ENCODE measurements at regions not wholly inside any gene's neighbourhood (a gene's known extent, or its start where the extent isn't known, plus 50 kb on each side); places are given as distances from the start of the nearest gene placed in this dataset.

DNA sequence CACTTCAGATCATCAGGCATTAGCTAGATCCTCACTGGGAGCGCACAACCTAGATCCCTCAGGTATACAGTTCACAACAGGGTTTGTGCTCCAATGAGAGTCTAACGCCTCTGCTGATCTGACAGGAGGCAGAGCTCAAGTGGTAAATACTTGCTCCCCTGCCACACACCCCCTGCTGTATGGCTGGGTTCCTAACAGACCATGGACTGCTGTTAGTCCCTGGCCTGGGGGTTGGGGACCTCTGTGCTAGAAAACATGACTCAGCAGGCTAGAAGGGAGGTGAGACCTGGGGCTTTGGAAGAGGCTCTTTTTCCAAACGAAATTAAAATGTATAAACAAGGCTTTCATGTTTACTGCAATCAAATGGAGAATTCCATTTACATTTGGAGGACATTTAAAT is 691.1 kb downstream of the FLRT2 start:
- DNase-seq (ENCODE audit: extremely low read depth, insufficient read length): no peak
- TF ChIP-seq, protein P1, sequence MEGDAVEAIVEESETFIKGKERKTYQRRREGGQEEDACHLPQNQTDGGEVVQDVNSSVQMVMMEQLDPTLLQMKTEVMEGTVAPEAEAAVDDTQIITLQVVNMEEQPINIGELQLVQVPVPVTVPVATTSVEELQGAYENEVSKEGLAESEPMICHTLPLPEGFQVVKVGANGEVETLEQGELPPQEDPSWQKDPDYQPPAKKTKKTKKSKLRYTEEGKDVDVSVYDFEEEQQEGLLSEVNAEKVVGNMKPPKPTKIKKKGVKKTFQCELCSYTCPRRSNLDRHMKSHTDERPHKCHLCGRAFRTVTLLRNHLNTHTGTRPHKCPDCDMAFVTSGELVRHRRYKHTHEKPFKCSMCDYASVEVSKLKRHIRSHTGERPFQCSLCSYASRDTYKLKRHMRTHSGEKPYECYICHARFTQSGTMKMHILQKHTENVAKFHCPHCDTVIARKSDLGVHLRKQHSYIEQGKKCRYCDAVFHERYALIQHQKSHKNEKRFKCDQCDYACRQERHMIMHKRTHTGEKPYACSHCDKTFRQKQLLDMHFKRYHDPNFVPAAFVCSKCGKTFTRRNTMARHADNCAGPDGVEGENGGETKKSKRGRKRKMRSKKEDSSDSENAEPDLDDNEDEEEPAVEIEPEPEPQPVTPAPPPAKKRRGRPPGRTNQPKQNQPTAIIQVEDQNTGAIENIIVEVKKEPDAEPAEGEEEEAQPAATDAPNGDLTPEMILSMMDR (IDR thresholded peaks at IDR 0.05; ENCODE audit: insufficient read depth, low read length, poor library complexity, severe bottlenecking): no peak
- no peaks in the 10 kb centered on the region for H3K27me3 ChIP-seq (replicated peaks; ENCODE audit: control insufficient read depth, insufficient read depth, low read length)
- no peak overlapping the region for H3K4me3 ChIP-seq (replicated peaks; ENCODE audit: low read depth, low read length)
- H3K36me3 ChIP-seq (ENCODE audit: control insufficient read depth, insufficient read depth, low read length): no peaks in the 10 kb centered on the region

DNA sequence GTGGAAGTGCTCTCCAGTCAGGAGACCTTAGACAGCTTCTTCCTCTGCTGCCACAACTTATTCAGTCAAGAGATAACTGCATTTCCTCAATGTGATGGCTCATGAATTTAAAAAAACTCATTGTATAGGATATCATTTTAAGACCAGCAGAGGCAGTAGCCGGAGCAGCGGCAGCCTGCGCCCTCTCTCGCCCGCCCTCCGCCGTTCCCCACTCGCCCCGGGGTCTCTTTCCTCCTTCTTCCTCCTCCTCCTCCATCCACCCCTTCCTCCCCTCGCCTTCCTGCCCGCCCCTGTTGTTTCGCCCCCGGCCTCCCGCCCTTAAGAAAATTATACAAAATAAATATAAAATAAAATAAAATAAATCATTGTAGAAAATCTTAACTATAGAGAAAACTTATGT is 687.6 kb downstream of the FLRT2 start:
- no peak overlapping the region for H3K4me3 ChIP-seq (replicated peaks; ENCODE audit: low read depth, low read length)
- no peak for DNase-seq (ENCODE audit: extremely low read depth, insufficient read length)
- TF ChIP-seq, protein P1 (IDR thresholded peaks at IDR 0.05; ENCODE audit: insufficient read depth, low read length, poor library complexity, severe bottlenecking): no peak
- no peaks in the 10 kb centered on the region for H3K27me3 ChIP-seq (replicated peaks; ENCODE audit: control insufficient read depth, insufficient read depth, low read length)
- no peaks in the 10 kb centered on the region for H3K36me3 ChIP-seq (ENCODE audit: control insufficient read depth, insufficient read depth, low read length)

GRCh38 chr14:86203843-86204242 is 673.9 kb downstream of the FLRT2 start:
- Histone ChIP-seq H3K27me3 (replicated peaks; ENCODE audit: control insufficient read depth, insufficient read depth, low read length) (no peaks in the 10 kb centered on the region), H3K4me3 (replicated peaks; ENCODE audit: low read depth, low read length) (no peak overlapping the region), H3K36me3 (ENCODE audit: control insufficient read depth, insufficient read depth, low read length) (no peaks in the 10 kb centered on the region)
- TF ChIP-seq, protein P1 (IDR thresholded peaks at IDR 0.05; ENCODE audit: insufficient read depth, low read length, poor library complexity, severe bottlenecking): no peak
- no peak for DNase-seq (ENCODE audit: extremely low read depth, insufficient read length)

GRCh38 chr14:86196471-86196870 is 666.5 kb downstream of the FLRT2 start:
- no peak overlapping the region for H3K4me3 ChIP-seq (replicated peaks; ENCODE audit: low read depth, low read length)
- H3K36me3 ChIP-seq (ENCODE audit: control insufficient read depth, insufficient read depth, low read length): no peaks in the 10 kb centered on the region
- H3K27me3 ChIP-seq (replicated peaks; ENCODE audit: control insufficient read depth, insufficient read depth, low read length): no peaks in the 10 kb centered on the region
- TF ChIP-seq, protein P1 (IDR thresholded peaks at IDR 0.05; ENCODE audit: insufficient read depth, low read length, poor library complexity, severe bottlenecking): no peak
- no peak for DNase-seq (ENCODE audit: extremely low read depth, insufficient read length)

DNA sequence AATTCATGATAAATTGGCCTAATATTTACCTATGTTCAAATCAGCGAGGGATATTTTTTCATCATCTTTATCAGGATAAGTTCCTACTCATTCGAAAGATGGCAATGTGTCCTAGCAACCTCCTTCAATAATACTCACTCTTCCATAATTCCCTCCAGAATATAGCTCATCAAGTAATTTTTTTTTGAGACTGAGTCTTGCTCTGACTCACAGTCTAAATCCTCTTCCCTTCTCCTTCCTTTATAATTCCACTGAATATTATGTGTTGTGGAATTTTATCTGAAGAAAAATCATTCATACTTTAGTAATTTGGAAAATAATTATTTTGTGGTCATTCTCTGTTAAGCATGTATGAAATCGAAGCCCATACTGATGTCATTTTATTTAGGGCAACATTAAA is 663.8 kb downstream of the FLRT2 start:
- H3K27me3 ChIP-seq (replicated peaks; ENCODE audit: control insufficient read depth, insufficient read depth, low read length): no peaks in the 10 kb centered on the region
- TF ChIP-seq, protein P1 (IDR thresholded peaks at IDR 0.05; ENCODE audit: insufficient read depth, low read length, poor library complexity, severe bottlenecking): no peak
- no peak for DNase-seq (ENCODE audit: extremely low read depth, insufficient read length)

GRCh38 chr14:86179980-86180379 is 650.0 kb downstream of the FLRT2 start:
- no peak overlapping the region for H3K4me3 ChIP-seq (replicated peaks; ENCODE audit: low read depth, low read length)
- no peak for DNase-seq (ENCODE audit: extremely low read depth, insufficient read length)
- H3K36me3 ChIP-seq (ENCODE audit: control insufficient read depth, insufficient read depth, low read length): no peaks in the 10 kb centered on the region
- TF ChIP-seq, protein P1 (IDR thresholded peaks at IDR 0.05; ENCODE audit: insufficient read depth, low read length, poor library complexity, severe bottlenecking): no peak
- H3K27me3 ChIP-seq (replicated peaks; ENCODE audit: control insufficient read depth, insufficient read depth, low read length): no peaks in the 10 kb centered on the region

More for the DNA sequence above, 663.8 kb downstream of the FLRT2 start:
- Histone ChIP-seq H3K4me3 (replicated peaks; ENCODE audit: low read depth, low read length) (no peak overlapping the region), H3K36me3 (ENCODE audit: control insufficient read depth, insufficient read depth, low read length) (no peaks in the 10 kb centered on the region)
